Fibroblast of villous mesenchyme (primary cell): ENCODE measurements at regions not wholly inside any gene's neighbourhood (a gene's known extent, or its start where the extent isn't known, plus 50 kb on each side); places are given as distances from the start of the nearest gene placed in this dataset.

ENCODE experiments used
- DNase-seq: peaks from one replicate; pipeline ENCODE4 v3.0.0-alpha.2; 2010; ENCODE audit warnings: low read depth
- H3K4me3 ChIP-seq: 2 replicates; pipeline ENCODE4 v1.5.1; 2011; ENCODE audit warnings: low read depth, mild to moderate bottlenecking, low read length
- TF ChIP-seq, protein P1 (sequence below): IDR thresholded peaks from 2 replicates; pipeline ENCODE4 v1.5.1; 2012; ENCODE audit warnings: low read depth, mild to moderate bottlenecking, low read length; ENCODE audit not compliant: insufficient read depth

DNA sequence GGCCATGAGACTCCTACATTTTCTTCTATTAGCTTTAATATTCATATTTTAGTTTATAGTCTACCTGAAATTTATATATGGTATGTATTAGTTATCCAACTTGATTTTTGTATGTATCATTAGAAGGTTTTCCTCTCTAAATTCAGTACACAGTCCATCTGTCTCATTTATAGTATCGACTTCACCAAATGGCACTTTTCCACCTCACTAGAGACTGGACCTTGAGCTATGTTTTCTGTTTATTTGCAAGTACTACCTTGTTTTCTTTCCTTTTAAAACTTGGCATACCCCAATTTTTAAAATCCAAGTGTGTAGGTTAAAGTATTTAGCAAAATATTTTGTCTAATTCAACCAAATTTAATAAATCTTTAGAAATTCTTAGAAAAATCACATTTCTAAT is 1137.5 kb downstream of the NSUN3 start:
- TF ChIP-seq, protein P1, sequence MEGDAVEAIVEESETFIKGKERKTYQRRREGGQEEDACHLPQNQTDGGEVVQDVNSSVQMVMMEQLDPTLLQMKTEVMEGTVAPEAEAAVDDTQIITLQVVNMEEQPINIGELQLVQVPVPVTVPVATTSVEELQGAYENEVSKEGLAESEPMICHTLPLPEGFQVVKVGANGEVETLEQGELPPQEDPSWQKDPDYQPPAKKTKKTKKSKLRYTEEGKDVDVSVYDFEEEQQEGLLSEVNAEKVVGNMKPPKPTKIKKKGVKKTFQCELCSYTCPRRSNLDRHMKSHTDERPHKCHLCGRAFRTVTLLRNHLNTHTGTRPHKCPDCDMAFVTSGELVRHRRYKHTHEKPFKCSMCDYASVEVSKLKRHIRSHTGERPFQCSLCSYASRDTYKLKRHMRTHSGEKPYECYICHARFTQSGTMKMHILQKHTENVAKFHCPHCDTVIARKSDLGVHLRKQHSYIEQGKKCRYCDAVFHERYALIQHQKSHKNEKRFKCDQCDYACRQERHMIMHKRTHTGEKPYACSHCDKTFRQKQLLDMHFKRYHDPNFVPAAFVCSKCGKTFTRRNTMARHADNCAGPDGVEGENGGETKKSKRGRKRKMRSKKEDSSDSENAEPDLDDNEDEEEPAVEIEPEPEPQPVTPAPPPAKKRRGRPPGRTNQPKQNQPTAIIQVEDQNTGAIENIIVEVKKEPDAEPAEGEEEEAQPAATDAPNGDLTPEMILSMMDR: no peak
- no peak for DNase-seq
- H3K4me3 ChIP-seq: no peak overlapping the region

DNA sequence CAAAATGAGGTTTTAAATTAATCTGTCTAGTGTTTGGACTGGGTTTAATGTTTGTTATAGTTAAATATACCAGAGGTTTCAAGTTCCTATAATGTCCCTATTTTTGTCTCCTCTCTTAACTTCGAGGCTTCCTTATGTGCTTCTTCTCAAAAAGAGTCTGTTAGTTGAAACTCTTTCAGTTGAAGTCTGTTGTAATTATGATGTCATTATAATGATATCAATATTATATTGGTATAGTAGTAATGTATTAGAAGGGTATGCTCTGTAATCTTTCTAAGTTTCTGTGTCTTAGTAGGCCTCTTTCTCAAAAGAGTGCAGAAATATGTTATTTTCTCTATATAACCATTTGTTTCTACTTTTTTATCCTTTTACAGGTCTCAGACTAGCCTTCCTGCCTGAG is 1148.0 kb downstream of the NSUN3 start:
- H3K4me3 ChIP-seq: no peak overlapping the region
- no peak for DNase-seq
- TF ChIP-seq, protein P1: no peak

DNA sequence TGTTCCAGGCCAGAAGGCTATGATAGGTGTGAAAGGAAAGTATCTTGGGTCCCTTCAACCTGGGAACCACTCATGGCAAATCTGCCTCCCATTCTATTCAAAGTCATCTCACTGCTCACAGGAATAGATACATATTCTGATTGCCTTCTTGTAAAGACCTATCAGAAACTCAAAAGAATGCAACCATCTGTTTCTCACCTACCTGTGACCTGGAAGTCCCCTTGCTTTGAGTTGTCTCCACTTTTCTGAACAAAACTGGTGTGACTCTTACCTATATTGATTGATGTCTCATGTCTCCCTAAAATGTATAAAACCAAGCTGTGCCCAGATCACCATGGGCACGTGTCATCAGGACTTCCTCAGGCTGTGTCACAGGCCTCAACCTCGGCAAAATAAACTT is 1149.3 kb downstream of the NSUN3 start:
- DNase-seq: no peak
- TF ChIP-seq, protein P1: no peak
- H3K4me3 ChIP-seq: no peak overlapping the region

DNA sequence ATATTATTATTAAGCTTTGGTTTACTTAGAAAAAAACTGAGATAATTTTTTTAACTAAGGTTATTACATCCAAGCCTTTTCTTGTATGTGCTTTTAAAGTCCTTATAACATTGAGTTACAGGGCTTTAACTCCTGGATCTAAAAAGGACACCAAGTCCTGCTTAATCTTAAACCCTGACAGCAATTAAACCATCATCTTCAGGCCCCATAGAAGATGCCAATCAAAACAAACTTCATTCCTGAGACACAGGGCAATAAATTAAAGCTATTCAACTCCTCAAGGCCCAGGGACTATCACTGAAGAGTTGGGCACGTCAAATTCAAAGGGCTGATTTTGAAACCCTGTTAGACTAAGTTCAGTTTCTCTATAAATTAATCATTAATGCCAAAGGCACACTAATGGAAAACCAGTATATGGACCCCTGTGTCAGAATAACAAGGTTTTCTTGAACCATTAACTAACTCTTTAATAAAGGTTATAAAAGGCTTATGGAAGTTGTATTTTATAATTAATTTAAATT is 1152.6 kb downstream of the NSUN3 start:
- no peak overlapping the region for H3K4me3 ChIP-seq
- DNase-seq: no peak
- TF ChIP-seq, protein P1: no peak

DNA sequence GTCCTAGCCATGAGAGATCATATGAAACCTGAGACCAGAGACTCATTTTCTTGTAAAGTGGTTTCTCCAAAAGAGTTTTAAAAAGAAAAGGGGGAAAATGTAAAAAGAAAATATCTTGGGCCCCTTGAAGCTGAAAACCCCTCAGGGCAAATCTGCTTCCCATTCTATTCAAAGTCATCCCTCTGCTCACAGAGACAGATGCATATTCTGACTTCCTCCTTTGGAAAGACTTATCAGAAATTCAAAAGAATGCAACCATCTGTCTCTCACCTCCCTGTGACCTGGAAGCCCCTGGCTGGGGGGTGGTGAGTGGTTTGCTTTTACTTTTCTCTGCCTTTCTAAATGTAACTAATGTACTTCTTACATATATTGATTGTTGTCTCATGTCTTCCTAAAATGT is 1154.8 kb downstream of the NSUN3 start:
- no peak for DNase-seq
- no peak overlapping the region for H3K4me3 ChIP-seq
- TF ChIP-seq, protein P1: no peak

DNA sequence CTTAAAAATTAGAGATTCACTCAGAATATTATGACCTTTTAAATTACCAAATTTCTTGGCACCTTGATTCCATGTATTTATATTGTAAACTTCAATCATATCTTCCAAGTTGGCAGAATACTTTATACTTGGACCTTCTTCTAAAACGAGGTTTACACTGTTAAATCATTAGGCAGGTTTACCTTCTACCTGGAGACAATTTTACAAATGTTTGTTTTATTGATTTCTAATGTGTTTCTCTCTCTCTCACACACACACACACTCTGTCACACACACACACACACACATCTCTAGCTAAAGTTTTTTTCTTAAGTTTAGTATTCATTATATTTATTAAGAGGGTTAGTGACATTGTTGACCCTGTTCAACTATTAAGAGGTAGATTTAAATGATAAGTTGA is 1155.6 kb downstream of the NSUN3 start:
- no peak for DNase-seq
- no peak overlapping the region for H3K4me3 ChIP-seq
- TF ChIP-seq, protein P1: no peak

DNA sequence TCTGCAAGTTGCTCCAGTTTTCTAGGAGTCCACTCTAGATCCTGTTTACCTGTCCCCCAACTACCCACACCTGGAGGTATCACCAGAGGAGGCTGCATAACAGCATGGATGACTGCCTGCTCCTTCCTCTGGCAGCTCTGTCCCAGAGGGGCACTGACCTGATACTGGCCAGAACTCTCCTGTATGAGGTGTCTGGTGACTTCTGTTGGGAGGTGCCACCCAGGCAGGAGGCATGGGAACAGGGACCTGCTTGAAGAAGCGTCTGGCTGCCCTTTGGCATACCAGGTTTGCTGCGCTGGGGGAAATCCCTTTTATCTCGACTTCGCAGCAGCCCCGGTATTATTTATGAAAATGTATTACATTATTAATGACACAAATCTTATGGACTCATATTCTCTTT is 1163.6 kb downstream of the NSUN3 start:
- H3K4me3 ChIP-seq: no peak overlapping the region
- no peak for DNase-seq
- TF ChIP-seq, protein P1: no peak
